H1 (cell line): ENCODE measurements at regions not wholly inside any gene's neighbourhood (a gene's known extent, or its start where the extent isn't known, plus 50 kb on each side); places are given as distances from the start of the nearest gene placed in this dataset.

Experiments used
- CTCF ChIA-PET: fragments of 300-600 bp; sonication (Branson Sonifier 250); formaldehyde crosslinking; loops from one replicate; lab custom pipeline; 2021; ENCODE audit not compliant: partially characterized antibody; lab: Charles Lee
- POLR2A ChIA-PET: fragments of 300-600 bp; sonication (Branson Sonifier 250); formaldehyde crosslinking; loops from one replicate; lab custom pipeline; 2021; ENCODE audit warnings: inconsistent platforms; ENCODE audit not compliant: partially characterized antibody; lab: Charles Lee
- DNase-seq, 2 experiments: peaks; one replicate each; pipeline versions ENCODE4 v3.0.0 to v3.0.0-alpha.2; 2010 to 2022; ENCODE audit warnings: low spot score in 2 of 2, low read depth in 1 of 2, mixed read lengths in 1 of 2
- FAIRE-seq: peaks from 2 replicates; lab custom pipeline; 2011; peaks lifted over from hg19 to GRCh38; lab: Jason Lieb, UNC
- H2AFZ ChIP-seq: 2 replicates; pipeline ENCODE4 v1.8.1; 2012; ENCODE audit warnings: low read length, inconsistent platforms
- H2AK5ac ChIP-seq: 2 replicates; pipeline ENCODE4 v1.6.1; 2013; ENCODE audit warnings: low read depth, low read length
- H2BK120ac ChIP-seq: replicated peaks from 2 replicates; pipeline ENCODE3; 2013; ENCODE audit warnings: low read depth, low read length, inconsistent platforms
- H2BK12ac ChIP-seq: 2 replicates; pipeline ENCODE4 v1.6.1; 2013; ENCODE audit warnings: low read depth, low read length
- H2BK15ac ChIP-seq: 2 replicates; pipeline ENCODE4 v1.6.1; 2013; ENCODE audit warnings: low read length
- H2BK20ac ChIP-seq: 2 replicates; pipeline ENCODE4 v1.6.1; 2013; ENCODE audit warnings: low read length
- H2BK5ac ChIP-seq: 2 replicates; pipeline ENCODE4 v1.6.1; 2013; ENCODE audit warnings: low read depth, low read length
- H3K14ac ChIP-seq: 2 replicates; pipeline ENCODE4 v1.6.1; 2013; ENCODE audit warnings: inconsistent platforms; ENCODE audit not compliant: insufficient read length
- H3K18ac ChIP-seq: 2 replicates; pipeline ENCODE4 v1.6.1; 2013; ENCODE audit warnings: low read length; ENCODE audit errors: extremely low read depth
- H3K23ac ChIP-seq: 2 replicates; pipeline ENCODE4 v1.6.1; 2013; ENCODE audit warnings: inconsistent platforms; ENCODE audit not compliant: insufficient read length
- H3K23me2 ChIP-seq: 2 replicates; pipeline ENCODE4 v1.6.1; 2013; ENCODE audit warnings: low read depth, low read length
- H3K27ac ChIP-seq: 2 replicates; pipeline ENCODE4 v1.6.1; 2011; ENCODE audit warnings: low read depth, low read length, inconsistent platforms
- H3K27me3 ChIP-seq, 4 experiments: replicated peaks in 1 of 4; 1 replicate in 1 of 4; 2 replicates in 3 of 4; pipeline versions ENCODE4 v1.6.1 to v1.8.1; 2011 to 2013; ENCODE audit warnings: low read length in 3 of 4, mild to moderate bottlenecking in 3 of 4, inconsistent platforms in 2 of 4, mixed read lengths in 2 of 4, moderate library complexity in 1 of 4; ENCODE audit not compliant: control insufficient read depth in 3 of 4, insufficient read depth in 3 of 4; ENCODE audit errors: extremely low read depth in 1 of 4
- H3K36me3 ChIP-seq, 4 experiments: 2 replicates each; pipeline versions ENCODE4 v1.6.1 to v1.8.1; 2011 to 2013; ENCODE audit warnings: mild to moderate bottlenecking in 4 of 4, low read length in 3 of 4, moderate library complexity in 2 of 4, control low read depth in 1 of 4, inconsistent platforms in 1 of 4; ENCODE audit not compliant: insufficient read depth in 4 of 4, control insufficient read depth in 2 of 4
- H3K4ac ChIP-seq: replicated peaks from 2 replicates; pipeline ENCODE3; 2013; ENCODE audit warnings: low read length, low read depth, mixed read lengths, inconsistent platforms; ENCODE audit not compliant: insufficient read length
- H3K4me1 ChIP-seq, 4 experiments: replicated peaks in 1 of 4; 1 replicate in 1 of 4; 2 replicates in 3 of 4; pipeline versions ENCODE4 v1.6.1 to v1.8.1; 2011 to 2013; ENCODE audit warnings: low read length in 3 of 4, inconsistent platforms in 2 of 4, mixed read lengths in 1 of 4; ENCODE audit not compliant: insufficient read depth in 4 of 4, control insufficient read depth in 3 of 4
- H3K4me2 ChIP-seq, 2 experiments: 2 replicates each; pipeline versions ENCODE4 v1.6.1 to v1.8.1; 2011 to 2013; ENCODE audit warnings: low read depth in 2 of 2, low read length in 2 of 2, control low read depth in 1 of 2, inconsistent platforms in 1 of 2, mild to moderate bottlenecking in 1 of 2; ENCODE audit not compliant: insufficient read depth in 1 of 2
- H3K4me3 ChIP-seq, 4 experiments: fragments of 200-600, 300-600 bp in 1 of 4; sonication (generic), shearing (Covaris generic), sonication (Bioruptor Twin) in 1 of 4; 2 replicates each; pipeline versions ENCODE4 v1.5.1 to v1.8.1; 2011 to 2016; ENCODE audit warnings: low read length in 4 of 4, low read depth in 3 of 4, control low read depth in 2 of 4, inconsistent platforms in 2 of 4, mild to moderate bottlenecking in 2 of 4, mixed read lengths in 1 of 4, moderate library complexity in 1 of 4; ENCODE audit not compliant: insufficient read depth in 2 of 4; ENCODE audit errors: extremely low read depth in 1 of 4
- H3K56ac ChIP-seq: replicated peaks from 2 replicates; pipeline ENCODE3; 2013; ENCODE audit warnings: low read depth, mild to moderate bottlenecking, mixed read lengths, low read length, inconsistent platforms; ENCODE audit not compliant: insufficient read length
- H3K79me1 ChIP-seq: 2 replicates; pipeline ENCODE4 v1.6.1; 2013; ENCODE audit warnings: low read depth, low read length, control low read depth
- H3K79me2 ChIP-seq, 2 experiments: 2 replicates each; pipeline versions ENCODE4 v1.6.1 to v1.8.1; 2012 to 2013; ENCODE audit warnings: low read length in 2 of 2, mild to moderate bottlenecking in 2 of 2, inconsistent platforms in 1 of 2; ENCODE audit not compliant: insufficient read depth in 2 of 2, control insufficient read depth in 1 of 2
- H3K9ac ChIP-seq, 4 experiments: replicated peaks in 1 of 4; 1 replicate in 1 of 4; 2 replicates in 3 of 4; pipeline versions ENCODE4 v1.6.1 to v1.8.1; 2011 to 2013; ENCODE audit warnings: low read depth in 3 of 4, low read length in 3 of 4, control low read depth in 2 of 4, mild to moderate bottlenecking in 2 of 4, moderate library complexity in 2 of 4, inconsistent platforms in 1 of 4; ENCODE audit errors: extremely low read depth in 1 of 4
- H3K9me3 ChIP-seq, 2 experiments: 2 replicates each; pipeline versions ENCODE4 v1.6.1 to v1.8.1; 2012 to 2013; ENCODE audit warnings: mild to moderate bottlenecking in 2 of 2, moderate library complexity in 2 of 2, control low read depth in 1 of 2, inconsistent platforms in 1 of 2, low read depth in 1 of 2, low read length in 1 of 2, mixed read lengths in 1 of 2; ENCODE audit not compliant: insufficient read depth in 2 of 2
- H4K20me1 ChIP-seq, 2 experiments: replicated peaks in 1 of 2; 2 replicates each; pipeline versions ENCODE3 to v1.8.1; 2011 to 2013; ENCODE audit warnings: inconsistent platforms in 2 of 2, low read length in 2 of 2, mild to moderate bottlenecking in 1 of 2; ENCODE audit not compliant: insufficient read depth in 2 of 2, control insufficient read depth in 1 of 2
- H4K5ac ChIP-seq: 2 replicates; pipeline ENCODE4 v1.6.1; 2013; ENCODE audit warnings: low read length, low read depth, mixed read lengths, inconsistent platforms; ENCODE audit not compliant: insufficient read length
- H4K8ac ChIP-seq: 2 replicates; pipeline ENCODE4 v1.8.0; 2013; ENCODE audit warnings: mild to moderate bottlenecking, moderate library complexity, low read length, inconsistent platforms; ENCODE audit not compliant: insufficient read depth; ENCODE audit errors: extremely low read depth
- H4K91ac ChIP-seq: replicated peaks from 2 replicates; pipeline ENCODE3; 2013; ENCODE audit warnings: low read length, mixed read lengths, inconsistent platforms; ENCODE audit not compliant: insufficient read length
- BACH1 ChIP-seq: IDR thresholded peaks from 2 replicates; pipeline ENCODE4 v1.6.1; 2012; ENCODE audit warnings: low read length, improper control_type of control experiment
- CHD1 ChIP-seq: IDR thresholded peaks from 2 replicates; pipeline ENCODE4 v1.6.1; 2012; ENCODE audit warnings: low read depth, low read length, improper control_type of control experiment
- GABPA ChIP-seq: IDR thresholded peaks from 2 replicates; pipeline ENCODE4 v1.6.1; 2011; ENCODE audit warnings: mild to moderate bottlenecking, low read length, moderate library complexity, borderline replicate concordance; ENCODE audit not compliant: insufficient read depth
- HDAC2 ChIP-seq, 2 experiments: fragments of 300-600 bp in 1 of 2; sonication (generic) in 1 of 2; IDR thresholded peaks; 2 replicates each; pipeline ENCODE4 v1.6.1; 2011 to 2012; ENCODE audit warnings: low read depth in 2 of 2, low read length in 2 of 2, mild to moderate bottlenecking in 2 of 2, moderate library complexity in 2 of 2, borderline replicate concordance in 1 of 2, inconsistent platforms in 1 of 2
- WGBS, 2 experiments: shearing (Covaris generic) in 1 of 2; methylation state at CpG; one replicate each; pipeline versions ENCODE4 v1.1.6 to v1.1.7; 2013 to 2015; ENCODE audit warnings: low lambda C conversion rate in 2 of 2, mixed read lengths in 2 of 2, inconsistent platforms in 1 of 2, low coverage in 1 of 2, missing lambda C conversion rate in 1 of 2; ENCODE audit not compliant: insufficient replicate concordance in 2 of 2, insufficient coverage in 1 of 2, insufficient read length in 1 of 2; ENCODE audit errors: extremely low coverage in 1 of 2, missing lambda C conversion rate in 1 of 2; 5-methylcytosine and 5-hydroxymethylcytosine counted together
- TF ChIP-seq, protein P1 (sequence below): IDR thresholded peaks from 2 replicates; pipeline ENCODE4 v1.6.1; 2012; ENCODE audit warnings: inconsistent platforms
- TF ChIP-seq, protein P2 (sequence below): IDR thresholded peaks from 2 replicates; pipeline ENCODE4 v1.6.1; 2012; ENCODE audit warnings: low read length, inconsistent platforms

DNA sequence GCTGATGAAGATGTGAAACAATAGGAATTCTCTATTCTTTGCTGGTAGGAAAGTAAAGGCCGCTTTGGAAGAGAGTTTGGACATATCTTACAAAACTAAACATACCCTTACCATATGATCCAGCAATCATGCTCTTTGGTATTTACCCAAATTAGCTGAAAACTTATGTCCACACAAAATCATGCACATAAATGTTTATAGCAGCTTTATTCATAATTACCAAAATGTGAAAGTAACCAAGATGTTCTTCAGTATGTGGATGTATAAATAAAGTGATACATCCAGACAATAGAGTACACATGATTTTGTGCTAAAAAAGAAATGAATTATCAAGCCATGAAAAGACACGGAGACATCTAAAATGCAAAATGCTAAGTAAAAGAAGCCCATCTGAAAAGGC is 98.7 kb upstream of the SLC35F3 start:
- Histone ChIP-seq H3K9ac (no peak overlapping the region), H4K8ac (no peak overlapping the region), H2AFZ (no peak overlapping the region), H3K4me1 (no peaks in the 10 kb centered on the region), H2BK20ac (no peak overlapping the region), H3K4me2 (no peak overlapping the region), H3K27me3 (no peaks in the 10 kb centered on the region), H3K56ac (no peak overlapping the region), H2BK5ac (no peak overlapping the region), H2BK15ac (no peak overlapping the region), H3K27ac (no peak overlapping the region), H2BK120ac (no peak overlapping the region), H3K14ac (no peak overlapping the region), H3K23ac (no peak overlapping the region), H3K9me3 (peaks cover 0 to 4% of the 10 kb centered on the region in 2 experiments; a peak in 1 of 4 replicates), H4K5ac (no peak overlapping the region), H3K4ac (no peak overlapping the region), H3K23me2 (no peaks in the 10 kb centered on the region), H3K79me2 (no peaks in the 10 kb centered on the region), H3K79me1 (no peaks in the 10 kb centered on the region), H2BK12ac (no peak overlapping the region), H3K4me3 (no peak overlapping the region), H2AK5ac (no peak overlapping the region), H4K20me1 (no peaks in the 10 kb centered on the region), H4K91ac (no peak overlapping the region), H3K36me3 (no peaks in the 10 kb centered on the region; a peak in 1 of 8 replicates), H3K18ac (no peak overlapping the region)
- WGBS, 2 experiments: 97% methylated on average over 2 of the region's 2 CpGs; no CpG with 5 or more reads in 1 of the 2 experiments
- DNase-seq: no peak
- FAIRE-seq: no peak
- ChIA-PET POLR2A (no interaction called here), CTCF (interaction anchor here (0.9 kb wide), 1 partner anchor 34 kb away, joined by 3 read pairs; no protein-coding TSS in a partner anchor)
- TF ChIP-seq, protein P1, sequence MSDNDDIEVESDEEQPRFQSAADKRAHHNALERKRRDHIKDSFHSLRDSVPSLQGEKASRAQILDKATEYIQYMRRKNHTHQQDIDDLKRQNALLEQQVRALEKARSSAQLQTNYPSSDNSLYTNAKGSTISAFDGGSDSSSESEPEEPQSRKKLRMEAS: no peak
- TF ChIP-seq HDAC2 (IDR thresholded peaks at IDR 0.05; ENCODE audit: borderline replicate concordance in 1 of 2, low read depth in 2 of 2, low read length in 2 of 2) (no peak), GABPA (no peak), BACH1 (no peak), CHD1 (no peak)
- TF ChIP-seq, protein P2, sequence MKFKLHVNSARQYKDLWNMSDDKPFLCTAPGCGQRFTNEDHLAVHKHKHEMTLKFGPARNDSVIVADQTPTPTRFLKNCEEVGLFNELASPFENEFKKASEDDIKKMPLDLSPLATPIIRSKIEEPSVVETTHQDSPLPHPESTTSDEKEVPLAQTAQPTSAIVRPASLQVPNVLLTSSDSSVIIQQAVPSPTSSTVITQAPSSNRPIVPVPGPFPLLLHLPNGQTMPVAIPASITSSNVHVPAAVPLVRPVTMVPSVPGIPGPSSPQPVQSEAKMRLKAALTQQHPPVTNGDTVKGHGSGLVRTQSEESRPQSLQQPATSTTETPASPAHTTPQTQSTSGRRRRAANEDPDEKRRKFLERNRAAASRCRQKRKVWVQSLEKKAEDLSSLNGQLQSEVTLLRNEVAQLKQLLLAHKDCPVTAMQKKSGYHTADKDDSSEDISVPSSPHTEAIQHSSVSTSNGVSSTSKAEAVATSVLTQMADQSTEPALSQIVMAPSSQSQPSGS: no peak
